Fibroblast of mammary gland (primary cell): ENCODE measurements at regions not wholly inside any gene's neighbourhood (a gene's known extent, or its start where the extent isn't known, plus 50 kb on each side); places are given as distances from the start of the nearest gene placed in this dataset.

Experiments used
- DNase-seq: peaks from one replicate; pipeline ENCODE4 v3.0.0-alpha.2; 2010; ENCODE audit warnings: low read depth
- H3K4me3 ChIP-seq: 2 replicates; pipeline ENCODE4 v1.5.1; 2011; ENCODE audit warnings: low read depth, mild to moderate bottlenecking, low read length, moderate library complexity; ENCODE audit not compliant: control insufficient read depth
- CTCF ChIP-seq: conservative IDR thresholded peaks from 2 replicates; pipeline ENCODE4 v1.5.1; 2011; ENCODE audit warnings: low read depth, low read length, inconsistent platforms; ENCODE audit not compliant: control insufficient read depth, insufficient read depth

GRCh38 chr11:90363739-90364138 is 140.9 kb upstream of the CHORDC1 start:
- H3K4me3 ChIP-seq, result no peak overlapping the region
- TF ChIP-seq CTCF, result no peak
- DNase-seq, result no peak

GRCh38 chr11:90355200-90355599 is 132.4 kb upstream of the CHORDC1 start:
- DNase-seq, result no peak
- no peak overlapping the region for H3K4me3 ChIP-seq
- no peak for TF ChIP-seq CTCF

- H3K4me3 ChIP-seq, result no peak overlapping the region
- no peak for DNase-seq
- TF ChIP-seq CTCF, result no peak
These were observed 126.9 kb upstream of the CHORDC1 start for GRCh38 chr11:90349731-90350130.

- TF ChIP-seq CTCF, result no peak
- no peak overlapping the region for H3K4me3 ChIP-seq
- DNase-seq, result no peak
These were observed 121.7 kb upstream of the CHORDC1 start for GRCh38 chr11:90344546-90344945.

- no peak for TF ChIP-seq CTCF
- no peak overlapping the region for H3K4me3 ChIP-seq
- DNase-seq, result no peak
These were observed 120.8 kb upstream of the CHORDC1 start for GRCh38 chr11:90343673-90344072.

- TF ChIP-seq CTCF, result no peak
- DNase-seq, result no peak
- no peak overlapping the region for H3K4me3 ChIP-seq
These were observed 119.1 kb upstream of the CHORDC1 start for GRCh38 chr11:90341986-90342385.

GRCh38 chr11:90332415-90332814 is 109.6 kb upstream of the CHORDC1 start:
- DNase-seq, result no peak

More at GRCh38 chr11:90332415-90332814, 109.6 kb upstream of the CHORDC1 start:
- no peak for TF ChIP-seq CTCF
- H3K4me3 ChIP-seq, result no peak overlapping the region
